Subcutaneous abdominal adipose tissue (tissue), 5 donors: ENCODE measurements at regions not wholly inside any gene's neighbourhood (a gene's known extent, or its start where the extent isn't known, plus 50 kb on each side); places are given as distances from the start of the nearest gene placed in this dataset.
"Not testable (repeated sequence)": the region's sequence is repeated elsewhere in the genome, so short reads cannot be mapped to it uniquely, and the experiment has no call there.

ENCODE experiments used
- H3K27ac ChIP-seq: one replicate; pipeline ENCODE4 v1.7.0; 2013; ENCODE audit warnings: low read depth, mild to moderate bottlenecking, inconsistent platforms, low read length, moderate library complexity
- H3K27me3 ChIP-seq, 5 donors: one replicate each; pipeline ENCODE4 v1.7.0; 2013; ENCODE audit warnings: low read length in 5 of 5, inconsistent platforms in 1 of 5; ENCODE audit not compliant: control insufficient read depth in 5 of 5, insufficient read depth in 4 of 5
- H3K36me3 ChIP-seq, 5 donors: one replicate each; pipeline ENCODE4 v1.7.0; 2013; ENCODE audit warnings: low read length in 5 of 5; ENCODE audit not compliant: control insufficient read depth in 5 of 5, insufficient read depth in 5 of 5
- H3K4me1 ChIP-seq, 5 donors: one replicate each; pipeline ENCODE4 v1.7.0; 2013; ENCODE audit warnings: low read length in 5 of 5, mild to moderate bottlenecking in 3 of 5, moderate library complexity in 1 of 5; ENCODE audit not compliant: control insufficient read depth in 5 of 5, insufficient read depth in 5 of 5
- H3K4me3 ChIP-seq, 5 donors: one replicate each; pipeline ENCODE4 v1.7.0; 2013; ENCODE audit warnings: low read length in 5 of 5, low read depth in 1 of 5
- H3K9ac ChIP-seq, 5 donors: one replicate each; pipeline ENCODE4 v1.7.0; 2013; ENCODE audit warnings: low read length in 5 of 5, mild to moderate bottlenecking in 4 of 5, moderate library complexity in 3 of 5
- H3K9me3 ChIP-seq, 5 donors: one replicate each; pipeline ENCODE4 v1.7.0; 2013; ENCODE audit warnings: low read length in 5 of 5; ENCODE audit not compliant: control insufficient read depth in 5 of 5
- donor health status: healthy.
- donor health status: healthy.
- donor health status: healthy.
- donor health status: healthy.
- donor health status: healthy.

- Histone ChIP-seq H3K9ac (no peak overlapping the region), H3K27me3 (peaks cover 0 to 29% (median 13%) of the 10 kb centered on the region in 5 donors)
These were observed 272.7 kb upstream of the DIO3 start for GRCh38 chr14:101288436-101289229.

GRCh38 chr14:101289230-101289690, 272.0 kb upstream of the DIO3 start:
- Histone ChIP-seq H3K27me3 (peaks cover 0 to 29% (median 13%) of the 10 kb centered on the region in 5 donors), H3K36me3 (no peaks in the 10 kb centered on the region), H3K9me3 (no peaks in the 10 kb centered on the region), H3K9ac (no peak overlapping the region), H3K4me1 (peaks cover 2 to 9% (median 4%) of the 10 kb centered on the region in 5 donors), H3K4me3 (no peak overlapping the region), H3K27ac (no peak overlapping the region)

More at GRCh38 chr14:101288436-101289229, 272.7 kb upstream of the DIO3 start:
- no peaks in the 10 kb centered on the region for H3K9me3 ChIP-seq
- no peak overlapping the region for H3K27ac ChIP-seq
- peaks cover 2 to 9% (median 4%) of the 10 kb centered on the region in 5 donors for H3K4me1 ChIP-seq
- peak overlapping the region in 2 of 5 donors; percentile 3 to 6 for H3K4me3 ChIP-seq
- no peaks in the 10 kb centered on the region for H3K36me3 ChIP-seq

GRCh38 chr14:101289911-101290310, 271.4 kb upstream of the DIO3 start:
- peaks cover 0 to 29% (median 13%) of the 10 kb centered on the region in 5 donors for H3K27me3 ChIP-seq
- no peak overlapping the region for H3K9ac ChIP-seq
- peaks cover 2 to 9% (median 4%) of the 10 kb centered on the region in 5 donors for H3K4me1 ChIP-seq
- H3K27ac ChIP-seq, result no peak overlapping the region
- H3K9me3 ChIP-seq, result no peaks in the 10 kb centered on the region
- no peak overlapping the region for H3K4me3 ChIP-seq
- no peaks in the 10 kb centered on the region for H3K36me3 ChIP-seq

GRCh38 chr14:101290611-101291010, 270.7 kb upstream of the DIO3 start:
- peaks cover 2 to 9% (median 4%) of the 10 kb centered on the region in 5 donors for H3K4me1 ChIP-seq
- H3K36me3 ChIP-seq, result no peaks in the 10 kb centered on the region
- peaks cover 0 to 25% (median 13%) of the 10 kb centered on the region in 5 donors for H3K27me3 ChIP-seq
- peaks cover 0 to 1% (median 0%) of the 10 kb centered on the region in 5 donors for H3K9me3 ChIP-seq
- H3K9ac ChIP-seq, result no peak overlapping the region
- no peak overlapping the region for H3K4me3 ChIP-seq
- no peak overlapping the region for H3K27ac ChIP-seq

- H3K36me3 ChIP-seq, result no peaks in the 10 kb centered on the region
- H3K4me1 ChIP-seq, result peaks cover 2 to 9% (median 4%) of the 10 kb centered on the region in 5 donors
- H3K9ac ChIP-seq, result no peak overlapping the region
- H3K27ac ChIP-seq, result no peak overlapping the region
- H3K4me3 ChIP-seq, result no peak overlapping the region
- H3K27me3 ChIP-seq, result peaks cover 0 to 22% (median 10%) of the 10 kb centered on the region in 5 donors
- peaks cover 0 to 4% (median 0%) of the 10 kb centered on the region in 5 donors for H3K9me3 ChIP-seq
These were observed 269.9 kb upstream of the DIO3 start for GRCh38 chr14:101291390-101291789.

- H3K27ac ChIP-seq, result no peak overlapping the region
- H3K27me3 ChIP-seq, result peaks cover 0 to 12% (median 5%) of the 10 kb centered on the region in 5 donors
- H3K4me1 ChIP-seq, result peaks cover 2 to 9% (median 4%) of the 10 kb centered on the region in 5 donors
- H3K9ac ChIP-seq, result no peak overlapping the region
- H3K4me3 ChIP-seq, result no peak overlapping the region
- H3K36me3 ChIP-seq, result no peaks in the 10 kb centered on the region
- peaks cover 0 to 7% (median 0%) of the 10 kb centered on the region in 5 donors for H3K9me3 ChIP-seq
These were observed 268.8 kb upstream of the DIO3 start for GRCh38 chr14:101292448-101292847.

- no peak overlapping the region for H3K9ac ChIP-seq
- H3K4me1 ChIP-seq, result peaks cover 0 to 3% (median 2%) of the 10 kb centered on the region in 5 donors
- H3K27me3 ChIP-seq, result peaks cover 0 to 8% (median 3%) of the 10 kb centered on the region in 5 donors
- H3K36me3 ChIP-seq, result no peaks in the 10 kb centered on the region
- H3K4me3 ChIP-seq, result no peak overlapping the region
- peaks cover 0 to 7% (median 4%) of the 10 kb centered on the region in 5 donors for H3K9me3 ChIP-seq
- H3K27ac ChIP-seq, result no peak overlapping the region
These were observed 267.7 kb upstream of the DIO3 start for GRCh38 chr14:101293605-101294004.

GRCh38 chr14:101294136-101294535, 267.2 kb upstream of the DIO3 start:
- H3K27me3 ChIP-seq, result peaks cover 0 to 5% (median 0%) of the 10 kb centered on the region in 5 donors
- H3K4me3 ChIP-seq, result no peak overlapping the region
- H3K36me3 ChIP-seq, result no peaks in the 10 kb centered on the region
- H3K4me1 ChIP-seq, result no peaks in the 10 kb centered on the region
- no peak overlapping the region for H3K9ac ChIP-seq
- peaks cover 0 to 7% (median 4%) of the 10 kb centered on the region in 5 donors for H3K9me3 ChIP-seq
- H3K27ac ChIP-seq, result no peak overlapping the region

GRCh38 chr14:101299781-101300180, 261.5 kb upstream of the DIO3 start:
- H3K36me3 ChIP-seq, H3K4me3 ChIP-seq: not testable (repeated sequence)

GRCh38 chr14:101301011-101301410, 260.3 kb upstream of the DIO3 start:
- Histone ChIP-seq H3K4me3 (no peak overlapping the region), H3K27ac (no peak overlapping the region), H3K36me3 (no peaks in the 10 kb centered on the region), H3K9me3 (peaks cover 0 to 9% (median 4%) of the 10 kb centered on the region in 5 donors), H3K9ac (no peak overlapping the region), H3K4me1 (no peaks in the 10 kb centered on the region), H3K27me3 (no peaks in the 10 kb centered on the region)

More at GRCh38 chr14:101299781-101300180, 261.5 kb upstream of the DIO3 start:
- not testable (repeated sequence) for H3K27ac ChIP-seq, H3K9ac ChIP-seq, H3K27me3 ChIP-seq, H3K4me1 ChIP-seq
- H3K9me3 ChIP-seq, result peaks cover 0 to 12% (median 4%) of the 10 kb centered on the region in 5 donors
